ENCODE measurements at regions not wholly inside any gene's neighbourhood (a gene's known extent, or its start where the extent isn't known, plus 50 kb on each side); places are given as distances from the start of the nearest gene placed in this dataset.

- H3K4me3 ChIP-seq (ENCODE audit: low read depth, low read length), result no peak overlapping the region
- DNase-seq (ENCODE audit: low read depth), result no peak
- TF ChIP-seq CTCF (IDR thresholded peaks at IDR 0.05; ENCODE audit: low read depth, low read length, missing control alignments), result no peak
Measured at GRCh38 chr20:4600308-4601014, 85.8 kb upstream of the PRNP start.

GRCh38 chr20:4597215-4597614 is 89.0 kb upstream of the PRNP start:
- DNase-seq (ENCODE audit: low read depth), result no peak
- TF ChIP-seq CTCF (IDR thresholded peaks at IDR 0.05; ENCODE audit: low read depth, low read length, missing control alignments), result no peak
- H3K4me3 ChIP-seq (ENCODE audit: low read depth, low read length), result no peak overlapping the region

- TF ChIP-seq CTCF (IDR thresholded peaks at IDR 0.05; ENCODE audit: low read depth, low read length, missing control alignments), result no peak
- H3K4me3 ChIP-seq (ENCODE audit: low read depth, low read length), result no peak overlapping the region
- DNase-seq (ENCODE audit: low read depth), result no peak
Measured at GRCh38 chr20:4593149-4593525, 93.1 kb upstream of the PRNP start.

- no peak for DNase-seq (ENCODE audit: low read depth)
- no peak overlapping the region for H3K4me3 ChIP-seq (ENCODE audit: low read depth, low read length)
- peak; percentile 86 for TF ChIP-seq CTCF (IDR thresholded peaks at IDR 0.05; ENCODE audit: low read depth, low read length, missing control alignments)
Measured at GRCh38 chr20:4592316-4593148, 93.7 kb upstream of the PRNP start.

- DNase-seq (ENCODE audit: low read depth), result no peak
- no peak for TF ChIP-seq CTCF (IDR thresholded peaks at IDR 0.05; ENCODE audit: low read depth, low read length, missing control alignments)
- H3K4me3 ChIP-seq (ENCODE audit: low read depth, low read length), result no peak overlapping the region
Measured at GRCh38 chr20:4591975-4592315, 94.3 kb upstream of the PRNP start.

GRCh38 chr20:4585758-4586157 is 100.5 kb upstream of the PRNP start:
- TF ChIP-seq CTCF (IDR thresholded peaks at IDR 0.05; ENCODE audit: low read depth, low read length, missing control alignments), result no peak
- no peak overlapping the region for H3K4me3 ChIP-seq (ENCODE audit: low read depth, low read length)
- no peak for DNase-seq (ENCODE audit: low read depth)
